Parathyroid adenoma (tissue), 2 donors: ENCODE measurements at regions not wholly inside any gene's neighbourhood (a gene's known extent, or its start where the extent isn't known, plus 50 kb on each side); places are given as distances from the start of the nearest gene placed in this dataset.
A peak's percentile ranks its signal among the peaks of the same experiment; 100 is the strongest.

Experiments
- H2AFZ ChIP-seq: fragments of 300-600 bp; sonication (generic); one replicate; pipeline ENCODE4 v1.7.0; 2017; ENCODE audit warnings: antibody characterized with exemption, mild to moderate bottlenecking
- H3K27ac ChIP-seq: fragments of 300-600 bp; sonication (generic); one replicate; pipeline ENCODE4 v1.7.0; 2017
- H3K27me3 ChIP-seq: fragments of 300-600 bp; sonication (generic); one replicate; pipeline ENCODE4 v1.7.0; 2017; ENCODE audit warnings: low read length; ENCODE audit not compliant: control insufficient read depth, insufficient read depth
- H3K36me3 ChIP-seq: fragments of 300-600 bp; sonication (generic); one replicate; pipeline ENCODE4 v1.7.0; 2017; ENCODE audit warnings: low read length; ENCODE audit not compliant: control insufficient read depth, insufficient read depth
- H3K4me1 ChIP-seq: fragments of 300-600 bp; sonication (generic); one replicate; pipeline ENCODE4 v1.7.0; 2017; ENCODE audit warnings: control low read depth
- H3K4me2 ChIP-seq: fragments of 300-600 bp; sonication (generic); one replicate; pipeline ENCODE4 v1.7.0; 2017; ENCODE audit warnings: low read length
- H3K4me3 ChIP-seq: fragments of 300-600 bp; sonication (generic); one replicate; pipeline ENCODE4 v1.7.0; 2017; ENCODE audit warnings: low read depth, low read length
- H3K79me2 ChIP-seq: fragments of 300-600 bp; sonication (generic); one replicate; pipeline ENCODE4 v1.7.0; 2017; ENCODE audit warnings: control low read depth
- H3K9ac ChIP-seq: fragments of 300-600 bp; sonication (generic); one replicate; pipeline ENCODE4 v1.7.0; 2017; ENCODE audit warnings: mild to moderate bottlenecking
- H3K9me3 ChIP-seq: fragments of 300-600 bp; sonication (generic); one replicate; pipeline ENCODE4 v1.7.0; 2017; ENCODE audit warnings: low read length; ENCODE audit not compliant: control insufficient read depth
- CTCF ChIP-seq: fragments of 300-600 bp; sonication (generic); IDR thresholded peaks from one replicate; pipeline ENCODE4 v1.7.0; 2017; ENCODE audit warnings: antibody characterized with exemption, mild to moderate bottlenecking
- donor health status: primary hyperparathyroidism.

- Histone ChIP-seq H3K27me3 (no peaks in the 10 kb centered on the region), H3K9me3 (no peaks in the 10 kb centered on the region), H3K4me1 (no peaks in the 10 kb centered on the region), H3K4me2 (no peak overlapping the region), H3K79me2 (no peaks in the 10 kb centered on the region), H3K9ac (no peak overlapping the region), H3K4me3 (no peak overlapping the region), H3K36me3 (no peaks in the 10 kb centered on the region), H3K27ac (peak overlapping the region; percentile 90), H2AFZ (no peak overlapping the region)
- TF ChIP-seq CTCF: no peak
These were observed 261.8 kb upstream of the ARX start for GRCh38 chrX:25277574-25277973.

DNA sequence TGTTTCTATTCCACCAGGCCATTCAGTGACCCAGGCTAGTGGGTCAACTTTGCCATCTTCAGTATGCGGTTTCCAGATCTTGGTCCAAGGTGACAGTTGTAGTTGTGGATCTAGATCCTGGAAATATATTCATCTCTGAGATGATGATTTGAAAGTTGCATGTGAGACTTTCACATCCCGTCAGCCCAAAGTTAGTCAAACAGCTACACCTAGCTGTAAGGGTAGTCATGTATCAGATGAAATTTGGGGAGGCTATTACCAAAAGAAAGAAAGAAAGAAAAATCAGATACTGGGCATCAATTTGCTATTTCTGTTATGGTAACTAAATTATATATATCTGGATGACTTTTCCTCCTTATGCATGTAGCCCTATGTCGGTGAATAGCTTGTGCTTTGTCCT, 259.4 kb upstream of the ARX start:
- Histone ChIP-seq H3K79me2 (no peaks in the 10 kb centered on the region), H3K27ac (no peak overlapping the region), H3K4me3 (no peak overlapping the region)

DNA sequence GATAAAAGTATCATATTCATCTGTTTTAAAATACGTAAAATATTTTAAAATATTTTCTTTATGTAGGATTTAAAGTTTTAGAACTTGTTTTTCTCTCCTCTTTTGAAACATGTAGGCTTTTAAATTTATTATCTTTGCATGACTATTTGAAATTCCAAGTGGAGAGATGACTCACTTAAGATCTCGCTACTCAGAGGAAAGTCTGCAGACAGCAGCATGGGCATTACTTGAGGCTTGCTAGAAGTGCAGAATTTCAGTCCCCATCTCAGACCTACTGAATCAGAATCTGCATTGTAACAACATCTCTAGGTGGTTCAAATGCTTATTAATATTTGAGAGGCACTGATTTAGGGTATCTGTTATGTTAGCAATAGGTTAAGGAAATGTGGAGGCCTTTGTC, 225.7 kb upstream of the ARX start:
- no peak for TF ChIP-seq CTCF
- H3K79me2 ChIP-seq: no peaks in the 10 kb centered on the region
- H2AFZ ChIP-seq: no peak overlapping the region
- H3K9me3 ChIP-seq: no peaks in the 10 kb centered on the region
- H3K9ac ChIP-seq: no peak overlapping the region
- no peak overlapping the region for H3K4me2 ChIP-seq
- H3K27me3 ChIP-seq: no peaks in the 10 kb centered on the region
- H3K4me3 ChIP-seq: no peak overlapping the region
- no peaks in the 10 kb centered on the region for H3K4me1 ChIP-seq
- H3K36me3 ChIP-seq: no peaks in the 10 kb centered on the region
- H3K27ac ChIP-seq: no peak overlapping the region

More for the DNA sequence above, 259.4 kb upstream of the ARX start:
- TF ChIP-seq CTCF: no peak
- Histone ChIP-seq H3K4me2 (no peak overlapping the region), H3K27me3 (no peaks in the 10 kb centered on the region), H3K36me3 (no peaks in the 10 kb centered on the region), H3K9me3 (no peaks in the 10 kb centered on the region), H3K9ac (no peak overlapping the region), H3K4me1 (no peaks in the 10 kb centered on the region), H2AFZ (no peak overlapping the region)

DNA sequence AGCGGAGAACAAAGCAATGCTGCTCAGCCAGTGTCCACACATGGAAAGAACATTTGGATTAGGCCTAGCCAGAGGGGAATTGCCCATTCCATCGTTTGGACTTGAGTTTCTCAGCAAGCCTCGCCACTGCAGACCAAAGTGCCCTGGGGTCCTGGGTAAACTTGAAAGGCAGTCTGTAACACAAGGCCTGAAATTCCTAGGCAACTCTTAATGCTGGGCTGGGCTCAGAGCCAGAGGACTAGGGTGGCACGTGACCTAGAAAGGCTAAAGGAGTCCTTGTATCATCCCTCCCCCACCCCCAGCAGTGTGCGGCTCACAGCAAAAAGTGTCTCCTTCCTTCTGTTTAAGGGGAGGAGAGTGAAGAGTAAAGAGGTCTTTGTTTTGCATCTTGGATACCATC, 210.4 kb upstream of the ARX start:
- Histone ChIP-seq H3K79me2 (no peaks in the 10 kb centered on the region), H3K9me3 (no peaks in the 10 kb centered on the region), H3K9ac (no peak overlapping the region), H3K4me3 (no peak overlapping the region), H3K27me3 (no peaks in the 10 kb centered on the region), H3K4me1 (no peaks in the 10 kb centered on the region), H2AFZ (no peak overlapping the region), H3K36me3 (no peaks in the 10 kb centered on the region), H3K4me2 (no peak overlapping the region), H3K27ac (no peak overlapping the region)
- no peak for TF ChIP-seq CTCF

DNA sequence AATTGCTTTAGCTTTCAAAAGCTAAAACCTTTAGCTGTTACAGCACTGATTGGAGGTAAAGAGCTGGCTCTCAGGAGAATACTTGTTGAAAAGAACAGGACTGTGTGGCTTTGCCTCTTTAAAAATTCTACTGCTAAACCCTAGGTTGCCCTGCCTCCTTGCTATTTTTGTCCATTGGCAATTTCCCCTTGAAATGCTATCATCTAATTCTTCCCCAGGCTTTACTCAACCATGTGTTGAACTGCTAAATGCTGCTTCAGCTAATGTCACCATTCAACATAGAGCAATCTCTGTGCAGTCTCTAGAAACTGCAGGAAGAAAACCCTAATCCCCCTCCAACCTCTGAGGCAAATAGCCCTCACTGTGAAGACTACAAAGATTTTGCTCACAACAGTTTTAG, 203.7 kb upstream of the ARX start:
- no peaks in the 10 kb centered on the region for H3K79me2 ChIP-seq
- no peaks in the 10 kb centered on the region for H3K4me1 ChIP-seq
- no peaks in the 10 kb centered on the region for H3K9me3 ChIP-seq
- H3K4me2 ChIP-seq: no peak overlapping the region
- H3K27me3 ChIP-seq: no peaks in the 10 kb centered on the region
- no peaks in the 10 kb centered on the region for H3K36me3 ChIP-seq
- no peak overlapping the region for H3K4me3 ChIP-seq
- H3K27ac ChIP-seq: no peak overlapping the region
- H2AFZ ChIP-seq: no peak overlapping the region
- no peak for TF ChIP-seq CTCF
- no peak overlapping the region for H3K9ac ChIP-seq
